AG10803 (cell line): ENCODE measurements at regions not wholly inside any gene's neighbourhood (a gene's known extent, or its start where the extent isn't known, plus 50 kb on each side); places are given as distances from the start of the nearest gene placed in this dataset.
A peak's percentile ranks its signal among the peaks of the same experiment; 100 is the strongest.

Experiments used
- DNase-seq: peaks from one replicate; pipeline ENCODE4 v3.0.0; 2010; ENCODE audit warnings: low read depth
- H3K4me3 ChIP-seq: 2 replicates; pipeline ENCODE4 v1.5.1; 2011; ENCODE audit warnings: mild to moderate bottlenecking, low read length, control low read depth
- CTCF ChIP-seq: conservative IDR thresholded peaks from 2 replicates; pipeline ENCODE4 v1.5.1; 2011; ENCODE audit warnings: mild to moderate bottlenecking, low read length, control low read depth, inconsistent platforms

GRCh38 chr10:3472287-3473051, 299.9 kb upstream of the PITRM1 start:
- TF ChIP-seq CTCF, result no peak
- H3K4me3 ChIP-seq, result peak overlapping the region; percentile 26
- peak; percentile 95 for DNase-seq

GRCh38 chr10:3471927-3472286, 299.3 kb upstream of the PITRM1 start:
- no peak for TF ChIP-seq CTCF
- H3K4me3 ChIP-seq, result no peak overlapping the region
- no peak for DNase-seq

GRCh38 chr10:3471472-3471871, 298.9 kb upstream of the PITRM1 start:
- H3K4me3 ChIP-seq, result no peak overlapping the region
- DNase-seq, result no peak
- TF ChIP-seq CTCF, result no peak

GRCh38 chr10:3470191-3470590, 297.6 kb upstream of the PITRM1 start:
- DNase-seq, result no peak
- no peak overlapping the region for H3K4me3 ChIP-seq
- TF ChIP-seq CTCF, result no peak

GRCh38 chr10:3469639-3470020, 297.0 kb upstream of the PITRM1 start:
- DNase-seq, result peak; percentile 48
- no peak for TF ChIP-seq CTCF
- no peak overlapping the region for H3K4me3 ChIP-seq

- peak; percentile 96 for DNase-seq
- H3K4me3 ChIP-seq, result peak overlapping the region; percentile 18; the same call in 1 of the 2 replicates
These were observed 296.5 kb upstream of the PITRM1 start for GRCh38 chr10:3468919-3469638.

More at GRCh38 chr10:3468919-3469638, 296.5 kb upstream of the PITRM1 start:
- TF ChIP-seq CTCF, result no peak
